GM10266 (cell line): ENCODE measurements at regions not wholly inside any gene's neighbourhood (a gene's known extent, or its start where the extent isn't known, plus 50 kb on each side); places are given as distances from the start of the nearest gene placed in this dataset.
A peak's percentile ranks its signal among the peaks of the same experiment; 100 is the strongest.
"Not testable (repeated sequence)": the region's sequence is repeated elsewhere in the genome, so short reads cannot be mapped to it uniquely, and the experiment has no call there.

Source experiments
- DNase-seq: peaks from one replicate; pipeline ENCODE4 v3.0.0; 2012; ENCODE audit errors: extremely low spot score
- TF ChIP-seq, protein P1 (sequence below): IDR thresholded peaks from 2 replicates; pipeline ENCODE4 v1.5.1; 2012; ENCODE audit warnings: mild to moderate bottlenecking, low read depth; ENCODE audit not compliant: control insufficient read depth, insufficient read depth; ENCODE audit errors: missing control alignments

- DNase-seq: no peak
- TF ChIP-seq, protein P1, sequence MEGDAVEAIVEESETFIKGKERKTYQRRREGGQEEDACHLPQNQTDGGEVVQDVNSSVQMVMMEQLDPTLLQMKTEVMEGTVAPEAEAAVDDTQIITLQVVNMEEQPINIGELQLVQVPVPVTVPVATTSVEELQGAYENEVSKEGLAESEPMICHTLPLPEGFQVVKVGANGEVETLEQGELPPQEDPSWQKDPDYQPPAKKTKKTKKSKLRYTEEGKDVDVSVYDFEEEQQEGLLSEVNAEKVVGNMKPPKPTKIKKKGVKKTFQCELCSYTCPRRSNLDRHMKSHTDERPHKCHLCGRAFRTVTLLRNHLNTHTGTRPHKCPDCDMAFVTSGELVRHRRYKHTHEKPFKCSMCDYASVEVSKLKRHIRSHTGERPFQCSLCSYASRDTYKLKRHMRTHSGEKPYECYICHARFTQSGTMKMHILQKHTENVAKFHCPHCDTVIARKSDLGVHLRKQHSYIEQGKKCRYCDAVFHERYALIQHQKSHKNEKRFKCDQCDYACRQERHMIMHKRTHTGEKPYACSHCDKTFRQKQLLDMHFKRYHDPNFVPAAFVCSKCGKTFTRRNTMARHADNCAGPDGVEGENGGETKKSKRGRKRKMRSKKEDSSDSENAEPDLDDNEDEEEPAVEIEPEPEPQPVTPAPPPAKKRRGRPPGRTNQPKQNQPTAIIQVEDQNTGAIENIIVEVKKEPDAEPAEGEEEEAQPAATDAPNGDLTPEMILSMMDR: no peak
Observed at GRCh38 chr1:81509594-81509993, 291.1 kb upstream of the ADGRL2 start.

GRCh38 chr1:81506699-81507098, 294.0 kb upstream of the ADGRL2 start:
- TF ChIP-seq, protein P1: no peak

DNA sequence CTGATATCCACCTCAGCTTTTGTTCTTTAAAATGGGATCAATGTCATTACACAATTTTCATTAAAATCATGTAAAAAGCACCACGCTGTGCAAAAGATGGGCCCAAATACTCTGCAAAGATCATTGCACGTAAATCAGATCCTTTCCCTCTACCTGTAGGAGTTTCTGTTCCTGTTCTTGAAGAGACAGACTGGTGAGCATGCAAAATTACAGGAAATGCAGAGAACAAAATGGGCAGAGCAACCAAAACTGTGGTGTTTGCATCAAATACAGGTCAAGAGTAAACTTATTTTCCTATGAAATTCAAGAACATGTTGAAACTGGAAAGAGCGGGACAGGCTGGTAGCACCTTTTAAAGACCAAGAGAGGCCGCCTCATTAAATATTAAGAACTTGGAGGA, 294.9 kb upstream of the ADGRL2 start:
- peak; percentile 37 for DNase-seq
- TF ChIP-seq, protein P1: no peak

More at GRCh38 chr1:81506699-81507098, 294.0 kb upstream of the ADGRL2 start:
- no peak for DNase-seq

GRCh38 chr1:81504820-81505219, 295.9 kb upstream of the ADGRL2 start:
- DNase-seq: not testable (repeated sequence)

GRCh38 chr1:81502705-81503104, 298.0 kb upstream of the ADGRL2 start:
- DNase-seq: not testable (repeated sequence)

- DNase-seq: not testable (repeated sequence)
Observed at GRCh38 chr1:81501485-81501884, 299.2 kb upstream of the ADGRL2 start.

DNA sequence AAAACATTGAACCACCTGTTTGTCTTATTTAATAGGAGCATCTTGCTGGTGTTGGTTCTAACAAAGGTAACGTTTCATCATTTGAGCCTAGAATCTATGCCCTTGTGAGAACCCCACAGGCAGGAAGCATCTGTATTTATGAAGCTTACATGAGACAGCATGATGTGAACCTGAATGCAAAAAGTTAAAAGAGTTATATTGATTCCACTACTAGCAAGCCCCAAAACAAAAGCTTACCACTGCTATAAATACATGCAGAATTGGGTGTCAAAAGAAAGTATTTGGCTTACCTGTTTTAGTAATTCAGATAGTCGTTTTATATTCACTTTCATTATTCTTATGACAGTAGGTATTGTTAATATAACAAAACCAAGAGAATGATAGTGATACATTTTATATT, 301.2 kb upstream of the ADGRL2 start:
- TF ChIP-seq, protein P1: no peak
- no peak for DNase-seq

DNA sequence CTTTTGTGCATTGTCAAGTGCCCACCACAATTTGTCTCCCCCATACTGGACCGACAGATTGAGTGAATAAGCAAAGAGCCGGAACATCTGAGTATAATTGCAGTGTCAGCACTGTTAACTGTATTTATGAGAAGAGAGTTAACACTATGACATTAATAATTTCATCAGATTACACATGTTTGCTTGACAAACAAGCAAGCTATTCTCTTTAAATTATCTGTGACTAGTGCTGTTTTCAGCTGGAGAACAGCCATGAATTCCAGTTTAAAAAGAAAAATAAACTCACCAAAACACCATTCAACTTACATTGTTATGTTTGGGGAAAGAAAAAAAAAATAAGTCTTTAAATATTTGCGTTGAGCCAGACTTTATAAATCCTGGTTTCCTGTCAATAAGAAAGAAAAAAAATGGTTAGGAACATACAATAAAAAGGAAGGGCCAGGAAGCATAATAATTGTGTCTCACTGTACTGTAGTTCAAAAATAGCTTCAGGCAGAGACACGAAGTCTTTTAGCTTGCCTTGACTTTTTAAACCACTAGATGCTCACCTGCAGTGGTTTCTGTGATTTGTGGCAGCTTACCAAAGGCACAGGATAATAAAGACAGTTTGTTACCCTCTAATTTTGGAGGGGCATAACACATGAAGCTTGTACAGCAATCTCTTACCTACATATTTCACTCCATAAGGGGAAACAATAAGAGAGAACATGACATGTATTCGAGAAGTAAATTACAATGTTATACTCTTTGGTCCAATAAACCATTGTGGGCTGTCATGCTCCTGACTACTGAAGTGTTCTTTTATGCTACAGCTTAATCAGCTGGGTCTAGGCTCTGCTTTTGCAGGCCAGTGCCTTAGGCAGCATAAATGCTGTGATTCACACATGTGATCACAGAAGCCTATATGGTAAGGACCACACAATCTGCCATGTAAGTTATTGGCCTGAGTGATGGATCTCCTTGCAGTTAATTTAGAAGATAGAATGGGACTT, 302.0 kb upstream of the ADGRL2 start:
- TF ChIP-seq, protein P1: no peak
- DNase-seq: no peak

DNA sequence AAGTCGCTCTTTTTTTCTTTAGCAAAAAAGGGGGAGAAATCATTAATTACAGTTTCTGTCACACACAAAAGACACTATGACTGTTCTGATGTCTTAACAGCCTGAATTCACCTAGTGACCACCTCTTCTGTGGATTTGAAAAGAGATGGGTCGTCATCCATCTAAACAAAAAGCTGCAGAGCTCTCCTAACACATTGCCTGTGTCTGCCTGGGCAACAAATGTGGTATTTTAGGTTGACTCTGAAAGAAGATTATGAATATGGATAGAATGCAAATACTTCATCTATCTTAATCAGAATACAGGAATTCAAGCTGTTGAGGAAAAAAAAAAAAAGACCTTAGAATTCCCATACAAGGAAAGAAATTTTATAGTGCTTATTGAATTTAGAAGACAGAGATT, 304.4 kb upstream of the ADGRL2 start:
- DNase-seq: no peak
- TF ChIP-seq, protein P1: no peak
